Brain microvascular endothelial cell (primary cell): ENCODE measurements at regions not wholly inside any gene's neighbourhood (a gene's known extent, or its start where the extent isn't known, plus 50 kb on each side); places are given as distances from the start of the nearest gene placed in this dataset.

ENCODE experiments used
- DNase-seq: peaks from one replicate; pipeline ENCODE4 v3.0.0-alpha.2; 2020
- H3K27ac ChIP-seq: fragments of 250-450 bp; sonication (Bioruptor Pico); 2 replicates; pipeline ENCODE4 v1.5.1; 2020; ENCODE audit warnings: mild to moderate bottlenecking, moderate library complexity
- H3K27me3 ChIP-seq: fragments of 250-450 bp; sonication (Bioruptor Pico); replicated peaks from 2 replicates; pipeline ENCODE4 v1.5.1; 2020; ENCODE audit warnings: mild to moderate bottlenecking
- H3K36me3 ChIP-seq: fragments of 250-450 bp; sonication (Bioruptor Pico); replicated peaks from 2 replicates; pipeline ENCODE4 v1.5.1; 2020; ENCODE audit warnings: mild to moderate bottlenecking
- H3K4me3 ChIP-seq: 2 replicates; pipeline ENCODE4 v1.5.1; 2011; ENCODE audit warnings: low read depth, mild to moderate bottlenecking, control low read depth, low read length, moderate library complexity
- in situ Hi-C: cut with HindIII; loops from 2 replicates; pipeline ENCODE4 v1.10.0; 2017; ENCODE audit warnings: low sequenced_read_pairs, low pct_ligation_motif_present
- TF ChIP-seq, protein P1 (sequence below): IDR thresholded peaks from 2 replicates; pipeline ENCODE4 v1.5.1; 2011; ENCODE audit warnings: low read depth, mild to moderate bottlenecking, moderate library complexity, low read length, control low read depth, inconsistent platforms; ENCODE audit errors: missing control alignments

- TF ChIP-seq, protein P1, sequence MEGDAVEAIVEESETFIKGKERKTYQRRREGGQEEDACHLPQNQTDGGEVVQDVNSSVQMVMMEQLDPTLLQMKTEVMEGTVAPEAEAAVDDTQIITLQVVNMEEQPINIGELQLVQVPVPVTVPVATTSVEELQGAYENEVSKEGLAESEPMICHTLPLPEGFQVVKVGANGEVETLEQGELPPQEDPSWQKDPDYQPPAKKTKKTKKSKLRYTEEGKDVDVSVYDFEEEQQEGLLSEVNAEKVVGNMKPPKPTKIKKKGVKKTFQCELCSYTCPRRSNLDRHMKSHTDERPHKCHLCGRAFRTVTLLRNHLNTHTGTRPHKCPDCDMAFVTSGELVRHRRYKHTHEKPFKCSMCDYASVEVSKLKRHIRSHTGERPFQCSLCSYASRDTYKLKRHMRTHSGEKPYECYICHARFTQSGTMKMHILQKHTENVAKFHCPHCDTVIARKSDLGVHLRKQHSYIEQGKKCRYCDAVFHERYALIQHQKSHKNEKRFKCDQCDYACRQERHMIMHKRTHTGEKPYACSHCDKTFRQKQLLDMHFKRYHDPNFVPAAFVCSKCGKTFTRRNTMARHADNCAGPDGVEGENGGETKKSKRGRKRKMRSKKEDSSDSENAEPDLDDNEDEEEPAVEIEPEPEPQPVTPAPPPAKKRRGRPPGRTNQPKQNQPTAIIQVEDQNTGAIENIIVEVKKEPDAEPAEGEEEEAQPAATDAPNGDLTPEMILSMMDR: no peak
These were observed 534.4 kb downstream of the MID1IP1 start for GRCh38 chrX:39335513-39336235.

DNA sequence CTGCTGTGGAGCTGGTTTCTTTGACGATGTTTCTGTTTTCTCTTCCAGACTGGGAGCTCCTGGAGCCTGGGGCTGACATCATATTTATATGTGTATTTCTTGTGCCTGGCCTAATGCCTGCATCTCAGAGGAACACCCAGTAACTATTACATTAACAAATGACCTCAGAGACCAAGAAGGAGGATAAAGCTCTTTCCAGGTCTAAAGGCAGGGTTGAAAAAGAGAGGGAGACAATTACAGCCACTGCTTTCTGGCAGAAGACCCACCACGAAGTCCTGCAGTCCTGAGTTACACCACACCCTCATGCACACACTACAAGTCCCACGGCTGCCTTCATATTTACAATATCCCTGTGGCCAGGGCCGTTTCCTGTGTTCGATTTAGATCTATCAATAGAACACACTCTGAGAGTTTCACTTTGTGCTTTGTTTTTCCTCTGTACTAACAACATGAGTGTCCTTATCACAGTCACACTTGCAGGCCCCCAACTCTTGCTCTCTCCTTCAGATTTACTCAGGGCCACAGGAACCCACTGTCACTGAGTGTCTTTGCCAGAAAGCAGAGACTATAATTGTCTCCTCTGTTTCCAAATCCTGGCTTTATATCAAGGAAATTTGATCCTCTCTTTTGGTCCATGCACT, 535.5 kb downstream of the MID1IP1 start:
- H3K36me3 ChIP-seq: no peaks in the 10 kb centered on the region
- H3K27me3 ChIP-seq: no peaks in the 10 kb centered on the region
- TF ChIP-seq, protein P1: no peak
- H3K4me3 ChIP-seq: no peak overlapping the region
- in situ Hi-C loops: no loop called here
- no peak for DNase-seq
- no peak overlapping the region for H3K27ac ChIP-seq

More at GRCh38 chrX:39335513-39336235, 534.4 kb downstream of the MID1IP1 start:
- H3K27ac ChIP-seq: no peak overlapping the region
- DNase-seq: no peak
- H3K27me3 ChIP-seq: no peaks in the 10 kb centered on the region
- H3K36me3 ChIP-seq: no peaks in the 10 kb centered on the region
- H3K4me3 ChIP-seq: no peak overlapping the region
- in situ Hi-C loops: no loop called here

- in situ Hi-C loops: no loop called here
- no peak for DNase-seq
- TF ChIP-seq, protein P1: no peak
- H3K27me3 ChIP-seq: no peaks in the 10 kb centered on the region
- no peaks in the 10 kb centered on the region for H3K36me3 ChIP-seq
- H3K27ac ChIP-seq: no peak overlapping the region
- no peak overlapping the region for H3K4me3 ChIP-seq
These were observed 536.2 kb downstream of the MID1IP1 start for GRCh38 chrX:39337451-39337850.

DNA sequence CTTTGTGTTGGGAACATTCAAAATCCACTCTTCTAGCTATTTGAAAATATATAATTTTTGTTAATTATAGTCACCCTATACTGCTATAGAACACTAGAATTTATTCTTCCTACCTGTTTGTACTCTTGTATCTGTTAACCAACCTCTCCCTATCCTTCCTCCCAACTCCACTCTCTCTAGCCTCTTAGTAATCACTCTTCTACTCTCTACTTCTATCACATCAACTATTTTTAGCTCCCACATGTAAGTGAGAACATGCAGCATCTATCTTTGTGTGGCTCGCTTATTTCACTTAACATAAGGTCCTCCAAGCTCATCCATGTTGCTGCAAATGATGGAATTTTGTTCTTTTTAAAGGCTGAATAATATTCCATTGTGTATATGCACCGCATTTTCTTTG, 537.3 kb downstream of the MID1IP1 start:
- in situ Hi-C loops: no loop called here

GRCh38 chrX:39356119-39356807, 555.0 kb downstream of the MID1IP1 start:
- TF ChIP-seq, protein P1: no peak
- no peak for DNase-seq
- in situ Hi-C loops: no loop called here

More for the DNA sequence above, 537.3 kb downstream of the MID1IP1 start:
- Histone ChIP-seq H3K27ac (no peak overlapping the region), H3K4me3 (no peak overlapping the region), H3K36me3 (no peaks in the 10 kb centered on the region), H3K27me3 (no peaks in the 10 kb centered on the region)
- no peak for DNase-seq
- TF ChIP-seq, protein P1: no peak

More at GRCh38 chrX:39356119-39356807, 555.0 kb downstream of the MID1IP1 start:
- Histone ChIP-seq H3K4me3 (no peak overlapping the region), H3K36me3 (no peaks in the 10 kb centered on the region), H3K27ac (no peak overlapping the region), H3K27me3 (no peaks in the 10 kb centered on the region)
